Esophagus squamous epithelium (tissue), 5 donors: ENCODE measurements at regions not wholly inside any gene's neighbourhood (a gene's known extent, or its start where the extent isn't known, plus 50 kb on each side); places are given as distances from the start of the nearest gene placed in this dataset.

Experiments used
- DNase-seq: peaks from one replicate; lab custom pipeline; 2025; lab: John Stamatoyannopoulos, UW
- H3K27ac ChIP-seq, 4 donors: fragments of 200-600 bp; sonication (generic); one replicate each; pipeline ENCODE4 v1.5.1; 2016 to 2019; ENCODE audit warnings: mild to moderate bottlenecking in 1 of 4
- H3K27me3 ChIP-seq, 4 donors: fragments of 200-600 bp; sonication (generic); 1 replicate in 3 of 4; 2 replicates in 1 of 4; pipeline versions ENCODE4 v1.5.1 to v1.6.0; 2017 to 2021; ENCODE audit warnings: antibody characterized with exemption in 1 of 4
- H3K36me3 ChIP-seq, 3 donors: fragments of 200-600 bp; sonication (generic); one replicate each; pipeline ENCODE4 v1.5.1; 2016 to 2019
- H3K4me1 ChIP-seq, 3 donors: fragments of 200-600 bp; sonication (generic); one replicate each; pipeline ENCODE4 v1.5.1; 2017 to 2019
- H3K4me3 ChIP-seq, 4 donors: fragments of 200-600 bp; sonication (generic); 1 replicate in 3 of 4; 2 replicates in 1 of 4; pipeline ENCODE4 v1.5.1; 2016 to 2019; ENCODE audit warnings: mild to moderate bottlenecking in 2 of 4, moderate library complexity in 1 of 4
- H3K9me3 ChIP-seq, 3 donors: fragments of 200-600 bp; sonication (generic); one replicate each; pipeline ENCODE4 v1.5.1; 2016 to 2019
- POLR2A ChIP-seq, 4 donors: fragments of 450-650 bp; IDR thresholded peaks; one replicate each; pipeline ENCODE4 v1.6.1; 2017; ENCODE audit warnings: antibody characterized with exemption in 4 of 4, mild to moderate bottlenecking in 4 of 4, moderate library complexity in 3 of 4
- WGBS, 2 donors: methylation state at CpG; one replicate each; pipeline ENCODE4 v1.1.5; 2018; 5-methylcytosine and 5-hydroxymethylcytosine counted together
- intact Hi-C: fragments of 100-400 bp; cut with DNase I; formaldehyde crosslinking; loops from one replicate; pipeline ENCODE4 v1.15.0; 2022
- TF ChIP-seq, protein P1 (sequence below), 6 experiments: fragments of 450-650 bp in 4 of 6; fragments of 200-600 bp in 2 of 6; sonication (generic) in 2 of 6; IDR thresholded peaks; one replicate each; pipeline ENCODE4 v1.5.1; 2016 to 2019; ENCODE audit warnings: antibody characterized with exemption in 6 of 6, mild to moderate bottlenecking in 4 of 6, moderate library complexity in 4 of 6
- donor health status: DM: yes; HTN: yes; CAD: no.

DNA sequence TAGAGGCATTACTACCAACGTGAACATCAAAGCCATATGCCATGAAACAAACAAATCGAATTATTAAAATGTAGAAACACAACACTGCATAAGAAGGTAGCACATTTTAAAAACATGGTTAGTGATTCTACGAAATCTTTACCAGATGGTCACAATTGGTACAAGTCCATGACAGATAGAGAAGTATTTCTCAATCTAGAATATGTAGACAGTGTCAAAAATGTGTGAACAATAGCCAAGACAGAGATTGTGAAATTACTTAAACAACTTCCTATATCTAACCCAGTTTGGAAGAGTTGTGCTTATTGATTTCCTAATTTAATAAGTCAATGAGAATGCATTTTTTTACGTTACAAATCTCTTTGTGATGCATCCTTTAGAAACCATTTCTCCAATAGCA is 1121.6 kb downstream of the MAT2B start:
- H3K4me3 ChIP-seq, result no peak overlapping the region
- TF ChIP-seq, protein P1, sequence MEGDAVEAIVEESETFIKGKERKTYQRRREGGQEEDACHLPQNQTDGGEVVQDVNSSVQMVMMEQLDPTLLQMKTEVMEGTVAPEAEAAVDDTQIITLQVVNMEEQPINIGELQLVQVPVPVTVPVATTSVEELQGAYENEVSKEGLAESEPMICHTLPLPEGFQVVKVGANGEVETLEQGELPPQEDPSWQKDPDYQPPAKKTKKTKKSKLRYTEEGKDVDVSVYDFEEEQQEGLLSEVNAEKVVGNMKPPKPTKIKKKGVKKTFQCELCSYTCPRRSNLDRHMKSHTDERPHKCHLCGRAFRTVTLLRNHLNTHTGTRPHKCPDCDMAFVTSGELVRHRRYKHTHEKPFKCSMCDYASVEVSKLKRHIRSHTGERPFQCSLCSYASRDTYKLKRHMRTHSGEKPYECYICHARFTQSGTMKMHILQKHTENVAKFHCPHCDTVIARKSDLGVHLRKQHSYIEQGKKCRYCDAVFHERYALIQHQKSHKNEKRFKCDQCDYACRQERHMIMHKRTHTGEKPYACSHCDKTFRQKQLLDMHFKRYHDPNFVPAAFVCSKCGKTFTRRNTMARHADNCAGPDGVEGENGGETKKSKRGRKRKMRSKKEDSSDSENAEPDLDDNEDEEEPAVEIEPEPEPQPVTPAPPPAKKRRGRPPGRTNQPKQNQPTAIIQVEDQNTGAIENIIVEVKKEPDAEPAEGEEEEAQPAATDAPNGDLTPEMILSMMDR (IDR thresholded peaks at IDR 0.05), result no peak
- TF ChIP-seq POLR2A (IDR thresholded peaks at IDR 0.05), result no peak
- no peak overlapping the region for H3K27ac ChIP-seq
- intact Hi-C loops, result no loop called here
- H3K36me3 ChIP-seq, result no peaks in the 10 kb centered on the region
- 47 to 55% methylated on average over 4 of the region's 4 CpGs for WGBS, 2 donors
- no peak for DNase-seq
- no peaks in the 10 kb centered on the region for H3K27me3 ChIP-seq
- no peaks in the 10 kb centered on the region for H3K4me1 ChIP-seq
- no peaks in the 10 kb centered on the region for H3K9me3 ChIP-seq

DNA sequence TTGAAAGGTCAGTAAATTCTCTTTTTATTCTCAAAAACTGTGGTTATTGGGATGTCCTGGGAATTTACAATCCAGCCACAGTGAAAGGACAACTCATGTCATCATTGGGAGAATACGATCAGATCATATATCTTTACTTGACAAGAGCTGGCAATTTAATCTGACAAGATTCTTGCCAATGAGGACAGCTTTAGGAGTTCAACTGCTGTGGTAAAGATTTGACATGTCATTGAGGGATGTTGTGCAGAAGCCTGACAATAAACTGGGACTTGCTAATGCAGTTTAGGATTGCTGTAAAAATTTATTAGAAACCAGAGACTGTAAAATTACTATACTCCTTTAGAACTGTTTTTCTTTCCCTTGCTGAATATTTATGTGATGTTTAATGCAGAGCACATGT is 1131.0 kb downstream of the MAT2B start:
- Histone ChIP-seq H3K4me3 (no peak overlapping the region), H3K4me1 (no peaks in the 10 kb centered on the region), H3K27ac (no peak overlapping the region), H3K27me3 (no peaks in the 10 kb centered on the region), H3K9me3 (no peaks in the 10 kb centered on the region), H3K36me3 (no peaks in the 10 kb centered on the region)
- 39 to 63% methylated on average over 1 of the region's 1 CpG for WGBS, 2 donors
- no peak for TF ChIP-seq POLR2A (IDR thresholded peaks at IDR 0.05)
- TF ChIP-seq, protein P1 (IDR thresholded peaks at IDR 0.05), result no peak
- intact Hi-C loops, result no loop called here
- no peak for DNase-seq

GRCh38 chr5:164637931-164638521 is 1132.6 kb downstream of the MAT2B start:
- Histone ChIP-seq H3K36me3 (no peaks in the 10 kb centered on the region), H3K4me1 (no peaks in the 10 kb centered on the region), H3K27ac (no peak overlapping the region), H3K9me3 (no peaks in the 10 kb centered on the region), H3K27me3 (no peaks in the 10 kb centered on the region), H3K4me3 (no peak overlapping the region)
- TF ChIP-seq, protein P1 (IDR thresholded peaks at IDR 0.05), result no peak
- no peak for TF ChIP-seq POLR2A (IDR thresholded peaks at IDR 0.05)
- intact Hi-C loops, result no loop called here
- no peak for DNase-seq
- WGBS, 2 donors, result 33 to 49% methylated on average over 4 of the region's 4 CpGs

DNA sequence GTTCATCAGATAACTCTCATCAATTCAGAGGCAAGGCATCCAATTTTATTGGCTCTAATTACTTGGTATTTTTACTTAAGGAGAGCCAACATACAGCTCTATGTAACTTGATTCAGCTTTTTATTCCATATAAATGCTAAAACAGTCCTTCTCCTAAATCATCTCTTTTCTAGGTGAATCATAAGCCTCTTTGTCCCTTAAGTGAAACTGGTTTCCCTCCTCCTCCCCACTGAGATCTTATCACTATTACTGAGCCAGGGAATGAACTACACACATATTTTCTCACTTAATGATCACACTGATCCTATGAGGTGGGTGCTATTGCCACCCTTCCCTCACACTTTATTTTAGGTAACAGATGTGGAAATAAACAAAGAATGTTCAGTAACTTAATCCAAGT is 1143.8 kb downstream of the MAT2B start:
- H3K27ac ChIP-seq, result no peak overlapping the region
- intact Hi-C loops, result no loop called here

DNA sequence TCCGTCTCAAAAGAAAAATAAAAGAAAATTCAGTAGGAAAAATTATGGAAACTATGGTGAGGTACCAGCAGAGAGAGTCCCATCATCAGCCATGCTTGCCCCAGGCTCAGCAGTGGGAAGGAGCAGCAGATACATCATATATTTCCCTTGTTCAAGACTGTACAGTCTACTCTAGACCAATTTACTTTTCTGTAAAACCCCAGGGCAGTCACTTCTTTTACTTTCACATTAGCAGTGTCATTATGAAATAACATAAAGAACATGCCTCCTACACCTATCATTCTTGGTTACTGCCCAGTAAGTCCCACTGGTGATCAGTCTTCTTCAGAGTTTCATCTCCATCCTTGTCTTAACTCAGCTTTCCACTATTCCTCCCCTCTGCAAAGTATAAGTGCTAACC is 1145.0 kb downstream of the MAT2B start:
- Histone ChIP-seq H3K9me3 (no peaks in the 10 kb centered on the region), H3K4me3 (no peak overlapping the region), H3K4me1 (no peaks in the 10 kb centered on the region), H3K27me3 (no peaks in the 10 kb centered on the region), H3K36me3 (no peaks in the 10 kb centered on the region), H3K27ac (no peak overlapping the region)
- WGBS, 2 donors, result 94 to 100% methylated on average over 1 of the region's 1 CpG
- intact Hi-C loops, result no loop called here
- TF ChIP-seq POLR2A (IDR thresholded peaks at IDR 0.05), result no peak
- TF ChIP-seq, protein P1 (IDR thresholded peaks at IDR 0.05), result no peak
- no peak for DNase-seq

More for the DNA sequence above, 1143.8 kb downstream of the MAT2B start:
- H3K9me3 ChIP-seq, result no peaks in the 10 kb centered on the region
- H3K27me3 ChIP-seq, result no peaks in the 10 kb centered on the region
- H3K4me3 ChIP-seq, result no peak overlapping the region
- no peaks in the 10 kb centered on the region for H3K4me1 ChIP-seq
- H3K36me3 ChIP-seq, result no peaks in the 10 kb centered on the region
- DNase-seq, result no peak
- TF ChIP-seq, protein P1 (IDR thresholded peaks at IDR 0.05), result no peak
- TF ChIP-seq POLR2A (IDR thresholded peaks at IDR 0.05), result no peak
